ENCODE measurements at regions not wholly inside any gene's neighbourhood (a gene's known extent, or its start where the extent isn't known, plus 50 kb on each side); places are given as distances from the start of the nearest gene placed in this dataset.

- intact Hi-C loops (cut with micrococcal nuclease) = no loop called here
- H3K27me3 Mint-ChIP-seq (ENCODE audit: insufficient read depth, unreplicated experiment) = no peaks in the 10 kb centered on the region
- no peaks in the 10 kb centered on the region for H3K9me3 Mint-ChIP-seq (ENCODE audit: unreplicated experiment)
- CTCF ChIA-PET = no interaction called here
- POLR2A ChIA-PET = no interaction called here
- no peak overlapping the region for H3K27ac Mint-ChIP-seq (ENCODE audit: low read depth, unreplicated experiment)
- H3K4me1 Mint-ChIP-seq (ENCODE audit: insufficient read depth, unreplicated experiment) = peaks cover 8% of the 10 kb centered on the region
- H3K4me3 Mint-ChIP-seq (ENCODE audit: unreplicated experiment) = no peak overlapping the region
- DNase-seq (ENCODE audit: unreplicated experiment) = no peak
- H3K36me3 Mint-ChIP-seq (ENCODE audit: insufficient read depth, unreplicated experiment) = no peaks in the 10 kb centered on the region
- TF ChIP-seq CTCF (IDR thresholded peaks at IDR 0.05; ENCODE audit: unreplicated experiment) = no peak
- BruUV-seq (replicated peaks) = no TSS peak
Observed at GRCh38 chr6:164230259-164230658, 815.7 kb downstream of the QKI start.

DNA sequence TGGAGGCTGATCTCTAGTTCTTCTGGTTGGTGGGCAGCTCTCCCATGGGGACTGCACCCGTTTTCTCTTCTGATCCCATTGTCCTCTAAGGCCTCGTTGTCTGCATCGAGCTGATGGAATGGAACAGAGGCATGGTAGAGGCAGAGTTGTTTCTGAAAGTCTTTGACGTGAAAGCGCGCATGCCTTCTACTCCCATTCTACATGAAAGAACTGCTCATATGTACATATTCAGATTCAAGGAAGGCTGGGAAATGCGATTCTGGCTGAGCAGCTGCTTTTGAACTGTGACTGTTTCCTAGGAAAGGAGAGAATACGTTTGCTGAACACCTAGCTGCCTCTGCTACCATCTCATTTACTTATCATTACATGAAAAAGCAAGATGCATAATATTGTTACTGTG lies 815.2 kb downstream of the QKI start:
- no TSS peak for BruUV-seq (replicated peaks)
- ChIA-PET CTCF (no interaction called here), POLR2A (no interaction called here)
- peaks cover 8% of the 10 kb centered on the region for H3K4me1 Mint-ChIP-seq (ENCODE audit: insufficient read depth, unreplicated experiment)
- no peaks in the 10 kb centered on the region for H3K36me3 Mint-ChIP-seq (ENCODE audit: insufficient read depth, unreplicated experiment)
- H3K9me3 Mint-ChIP-seq (ENCODE audit: unreplicated experiment) = no peaks in the 10 kb centered on the region
- no peak for DNase-seq (ENCODE audit: unreplicated experiment)
- H3K27ac Mint-ChIP-seq (ENCODE audit: low read depth, unreplicated experiment) = no peak overlapping the region
- no peak for TF ChIP-seq CTCF (IDR thresholded peaks at IDR 0.05; ENCODE audit: unreplicated experiment)
- no peaks in the 10 kb centered on the region for H3K27me3 Mint-ChIP-seq (ENCODE audit: insufficient read depth, unreplicated experiment)
- intact Hi-C loops (cut with micrococcal nuclease) = no loop called here
- H3K4me3 Mint-ChIP-seq (ENCODE audit: unreplicated experiment) = no peak overlapping the region

- no TSS peak for BruUV-seq (replicated peaks)
- POLR2A ChIA-PET = no interaction called here
- intact Hi-C loops (cut with micrococcal nuclease) = no loop called here
- H3K4me1 Mint-ChIP-seq (ENCODE audit: insufficient read depth, unreplicated experiment) = peaks cover 8% of the 10 kb centered on the region
- no peak for DNase-seq (ENCODE audit: unreplicated experiment)
- no peaks in the 10 kb centered on the region for H3K9me3 Mint-ChIP-seq (ENCODE audit: unreplicated experiment)
- no peak overlapping the region for H3K4me3 Mint-ChIP-seq (ENCODE audit: unreplicated experiment)
- no peak for TF ChIP-seq CTCF (IDR thresholded peaks at IDR 0.05; ENCODE audit: unreplicated experiment)
- CTCF ChIA-PET = no interaction called here
- no peaks in the 10 kb centered on the region for H3K27me3 Mint-ChIP-seq (ENCODE audit: insufficient read depth, unreplicated experiment)
- no peak overlapping the region for H3K27ac Mint-ChIP-seq (ENCODE audit: low read depth, unreplicated experiment)
- no peaks in the 10 kb centered on the region for H3K36me3 Mint-ChIP-seq (ENCODE audit: insufficient read depth, unreplicated experiment)
Observed at GRCh38 chr6:164227952-164228522, 813.5 kb downstream of the QKI start.

- no TSS peak for BruUV-seq (replicated peaks)
- no peaks in the 10 kb centered on the region for H3K27me3 Mint-ChIP-seq (ENCODE audit: insufficient read depth, unreplicated experiment)
- no peak overlapping the region for H3K27ac Mint-ChIP-seq (ENCODE audit: low read depth, unreplicated experiment)
- H3K36me3 Mint-ChIP-seq (ENCODE audit: insufficient read depth, unreplicated experiment) = no peaks in the 10 kb centered on the region
- CTCF ChIA-PET = interaction anchor here (1.2 kb wide), 1 partner anchor 24 kb away, joined by 3 read pairs; no protein-coding TSS in a partner anchor
- POLR2A ChIA-PET = interaction anchor here (0.7 to 1.1 kb wide), 3 partner anchors 20 to 788 kb away, joined by 3 to 6 read pairs (median 5); no protein-coding TSS in a partner anchor
- intact Hi-C loops (cut with micrococcal nuclease) = no loop called here
- DNase-seq (ENCODE audit: unreplicated experiment) = no peak
- H3K4me1 Mint-ChIP-seq (ENCODE audit: insufficient read depth, unreplicated experiment) = no peaks in the 10 kb centered on the region
- no peak overlapping the region for H3K4me3 Mint-ChIP-seq (ENCODE audit: unreplicated experiment)
- peaks cover 7% of the 10 kb centered on the region for H3K9me3 Mint-ChIP-seq (ENCODE audit: unreplicated experiment)
- TF ChIP-seq CTCF (IDR thresholded peaks at IDR 0.05; ENCODE audit: unreplicated experiment) = no peak
Observed at GRCh38 chr6:164216839-164217238, 802.3 kb downstream of the QKI start.
